ENCODE measurements at regions not wholly inside any gene's neighbourhood (a gene's known extent, or its start where the extent isn't known, plus 50 kb on each side); places are given as distances from the start of the nearest gene placed in this dataset.

GRCh38 chr6:90778417-90779203 is 191.7 kb upstream of the MAP3K7 start:
- no peak for DNase-seq (ENCODE audit: low spot score)
- intact Hi-C loops (cut with DNase I): no loop called here

GRCh38 chr6:90770778-90771177 is 183.9 kb upstream of the MAP3K7 start:
- no peak for DNase-seq (ENCODE audit: low spot score)
- intact Hi-C loops (cut with DNase I): no loop called here

GRCh38 chr6:90765895-90766294 is 179.0 kb upstream of the MAP3K7 start:
- intact Hi-C loops (cut with DNase I): no loop called here
- no peak for DNase-seq (ENCODE audit: low spot score)

- intact Hi-C loops (cut with DNase I): no loop called here
- no peak for DNase-seq (ENCODE audit: low spot score)
Measured at GRCh38 chr6:90765491-90765890, 178.6 kb upstream of the MAP3K7 start.

GRCh38 chr6:90764001-90764400 is 177.1 kb upstream of the MAP3K7 start:
- intact Hi-C loops (cut with DNase I): no loop called here

DNA sequence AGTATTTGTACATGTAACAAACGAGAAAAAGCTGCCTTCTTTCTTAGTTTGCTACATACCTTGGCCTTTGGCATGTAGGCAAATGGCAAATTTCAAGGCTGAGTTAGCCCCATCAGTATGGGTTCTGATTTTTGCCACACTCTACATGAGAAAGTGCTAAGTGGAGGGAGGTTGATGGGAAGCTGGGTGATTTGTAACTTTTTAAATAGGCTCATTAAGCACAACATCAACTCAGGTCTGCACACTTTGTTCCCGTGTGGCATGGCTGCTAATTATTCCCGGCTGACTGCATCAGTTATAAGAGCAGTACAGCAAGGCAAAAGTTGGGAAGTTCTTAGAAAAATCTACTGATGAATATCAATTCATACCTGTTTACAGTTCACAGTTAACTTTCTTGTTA is 172.8 kb upstream of the MAP3K7 start:
- DNase-seq (ENCODE audit: low spot score): no peak
- intact Hi-C loops (cut with DNase I): no loop called here

More at GRCh38 chr6:90764001-90764400, 177.1 kb upstream of the MAP3K7 start:
- DNase-seq (ENCODE audit: low spot score): no peak

DNA sequence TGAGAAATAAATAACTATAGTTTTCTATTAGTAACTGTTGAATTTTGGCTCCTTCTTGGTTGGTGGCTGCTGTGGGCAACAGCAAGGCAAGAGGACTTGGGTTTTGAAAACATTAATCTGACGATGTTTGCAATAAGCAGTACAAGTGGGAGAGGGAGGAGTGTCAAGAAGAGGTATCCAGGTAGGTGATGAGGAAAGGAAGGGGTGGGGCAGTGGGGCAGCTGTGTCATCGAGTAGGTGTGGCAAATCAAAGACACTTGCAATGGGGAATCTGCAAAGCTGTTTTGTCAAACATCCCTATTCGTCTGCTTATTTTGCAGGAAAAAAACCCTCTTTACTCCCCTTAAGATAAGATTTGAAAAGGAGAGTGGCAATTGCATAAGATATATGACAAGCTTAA is 171.9 kb upstream of the MAP3K7 start:
- no peak for DNase-seq (ENCODE audit: low spot score)
- intact Hi-C loops (cut with DNase I): no loop called here

DNA sequence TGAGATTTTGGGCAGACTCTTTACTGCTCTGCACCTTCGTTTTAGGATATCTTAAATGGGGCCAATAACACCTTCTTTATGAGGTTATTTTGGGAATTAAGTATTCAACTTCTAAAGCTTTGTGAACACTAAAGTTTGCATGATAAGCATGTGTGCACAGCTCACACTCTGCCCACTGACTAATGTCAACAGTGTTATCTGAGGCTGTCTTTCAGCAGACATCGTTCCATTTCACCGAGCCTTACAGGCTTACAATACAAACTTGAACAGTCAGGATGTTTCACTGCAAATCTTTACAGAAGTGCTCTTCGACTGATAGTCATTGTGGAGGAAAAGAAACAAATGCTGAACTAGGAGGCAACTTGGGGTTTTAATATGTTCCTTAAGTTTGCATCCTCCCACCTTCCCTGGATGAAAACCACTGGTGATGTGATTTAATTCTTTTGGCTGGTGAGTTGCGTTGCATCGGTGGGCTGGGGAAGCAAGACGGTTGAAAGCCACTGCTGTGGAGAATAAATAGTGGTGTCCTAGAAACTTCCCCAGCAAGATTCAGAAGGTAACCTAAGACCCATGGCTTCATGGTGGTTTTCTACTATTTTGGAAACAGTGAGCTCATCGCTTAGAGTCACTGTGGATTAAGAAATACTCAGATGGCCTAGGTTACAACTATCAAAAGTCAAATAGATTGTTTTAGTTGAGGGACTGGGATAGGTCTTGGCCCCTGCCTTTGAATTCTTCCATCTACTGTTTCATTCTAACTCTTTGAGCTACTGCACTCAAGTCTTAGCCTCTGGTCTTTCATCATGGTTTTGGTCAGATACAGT is 167.2 kb upstream of the MAP3K7 start:
- no peak for DNase-seq (ENCODE audit: low spot score)
- intact Hi-C loops (cut with DNase I): no loop called here

- DNase-seq (ENCODE audit: low spot score): no peak
- intact Hi-C loops (cut with DNase I): no loop called here
Measured at GRCh38 chr6:90739802-90740201, 152.9 kb upstream of the MAP3K7 start.

DNA sequence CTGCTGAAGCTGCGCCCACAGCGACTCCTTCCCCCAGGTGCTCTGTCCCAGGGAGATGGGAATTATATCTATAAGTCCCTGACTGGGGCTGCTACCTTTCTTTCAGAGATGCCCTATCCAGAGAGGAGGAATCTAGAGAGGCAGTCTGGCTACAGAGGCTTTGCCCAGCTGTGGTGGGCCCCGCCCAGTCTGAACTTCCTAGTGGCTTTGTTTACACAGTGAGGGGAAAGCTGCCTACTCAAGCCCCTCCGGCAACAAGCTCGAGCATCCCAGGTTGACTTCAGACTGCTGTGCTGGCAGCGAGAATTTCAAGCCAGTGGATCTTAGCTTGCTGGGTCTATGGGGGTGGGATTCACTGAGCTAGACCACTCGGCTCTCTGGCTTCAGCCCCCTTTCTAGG is 152.5 kb upstream of the MAP3K7 start:
- no peak for DNase-seq (ENCODE audit: low spot score)

DNA sequence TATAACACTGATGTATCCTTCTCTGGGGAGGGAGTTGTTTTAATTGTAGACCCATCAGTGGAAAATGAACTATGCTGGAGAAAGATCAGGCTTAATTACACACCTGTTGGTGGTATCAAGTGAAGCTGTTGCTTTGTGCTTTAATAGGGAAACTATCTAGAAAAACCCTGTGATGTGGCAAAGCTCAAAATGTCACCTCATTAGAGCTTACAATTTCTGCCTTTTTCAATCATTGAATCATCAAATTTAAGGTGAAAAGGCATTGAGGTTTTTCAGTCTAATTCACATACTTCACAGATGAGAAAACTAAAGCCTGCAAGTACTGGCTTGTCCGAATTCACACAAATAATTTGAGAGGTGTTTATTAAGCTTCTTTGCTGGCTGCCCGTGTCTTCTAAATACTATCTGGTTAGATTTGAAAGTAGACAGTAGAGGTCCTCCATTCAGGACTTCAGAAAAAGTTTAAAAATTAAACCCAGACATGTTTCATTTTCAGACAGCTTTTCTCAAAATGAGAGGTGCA is 143.3 kb upstream of the MAP3K7 start:
- intact Hi-C loops (cut with DNase I): no loop called here

More for the DNA sequence above, 152.5 kb upstream of the MAP3K7 start:
- intact Hi-C loops (cut with DNase I): no loop called here

DNA sequence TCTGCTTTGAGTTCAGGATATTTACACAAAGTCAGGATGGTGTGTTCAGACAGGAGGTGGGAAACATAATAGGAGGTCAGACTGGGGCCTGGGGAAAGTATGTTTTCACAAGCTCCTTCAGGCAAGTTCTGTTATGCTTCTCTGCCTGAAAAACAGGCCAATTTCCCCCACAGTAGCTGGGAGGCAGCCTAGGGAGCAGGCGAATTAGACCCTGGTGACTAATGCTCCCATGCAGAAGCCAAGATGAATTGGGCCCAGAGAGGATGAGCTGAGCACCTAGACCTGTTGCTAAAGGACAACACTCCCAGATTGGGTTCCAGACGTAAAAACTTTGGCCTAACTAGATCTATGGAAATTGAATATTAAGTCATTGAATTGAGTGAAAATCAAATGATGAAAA is 142.2 kb upstream of the MAP3K7 start:
- DNase-seq (ENCODE audit: low spot score): no peak
- intact Hi-C loops (cut with DNase I): no loop called here

More for the DNA sequence above, 143.3 kb upstream of the MAP3K7 start:
- no peak for DNase-seq (ENCODE audit: low spot score)

- intact Hi-C loops (cut with DNase I): no loop called here
- no peak for DNase-seq (ENCODE audit: low spot score)
Measured at GRCh38 chr6:90722648-90723047, 135.8 kb upstream of the MAP3K7 start.

DNA sequence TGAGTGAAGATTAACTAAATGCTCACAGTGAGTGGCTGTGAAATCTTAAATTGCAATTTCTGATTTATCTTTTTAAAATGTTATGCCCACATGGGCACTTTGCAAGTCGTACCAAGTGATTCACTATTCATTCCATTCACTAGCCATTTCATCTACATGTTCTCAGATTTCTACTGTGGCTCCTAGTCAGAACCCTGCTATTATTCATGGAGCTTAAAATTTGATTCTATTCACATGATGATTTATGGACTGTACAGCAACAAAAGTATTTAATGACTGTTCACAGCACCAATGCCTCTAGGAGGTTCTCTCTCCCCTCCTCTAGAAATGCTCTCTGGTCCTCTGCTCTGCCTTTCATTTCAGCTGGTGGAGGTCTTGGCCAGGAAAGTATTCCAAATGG is 133.5 kb upstream of the MAP3K7 start:
- DNase-seq (ENCODE audit: low spot score): no peak
- intact Hi-C loops (cut with DNase I): no loop called here

GRCh38 chr6:90719321-90720195 is 132.7 kb upstream of the MAP3K7 start:
- no peak for DNase-seq (ENCODE audit: low spot score)
- intact Hi-C loops (cut with DNase I): no loop called here

- no peak for DNase-seq (ENCODE audit: low spot score)
- intact Hi-C loops (cut with DNase I): no loop called here
Measured at GRCh38 chr6:90716376-90716775, 129.5 kb upstream of the MAP3K7 start.

GRCh38 chr6:90715093-90715655 is 128.3 kb upstream of the MAP3K7 start:
- intact Hi-C loops (cut with DNase I): no loop called here
- DNase-seq (ENCODE audit: low spot score): no peak

DNA sequence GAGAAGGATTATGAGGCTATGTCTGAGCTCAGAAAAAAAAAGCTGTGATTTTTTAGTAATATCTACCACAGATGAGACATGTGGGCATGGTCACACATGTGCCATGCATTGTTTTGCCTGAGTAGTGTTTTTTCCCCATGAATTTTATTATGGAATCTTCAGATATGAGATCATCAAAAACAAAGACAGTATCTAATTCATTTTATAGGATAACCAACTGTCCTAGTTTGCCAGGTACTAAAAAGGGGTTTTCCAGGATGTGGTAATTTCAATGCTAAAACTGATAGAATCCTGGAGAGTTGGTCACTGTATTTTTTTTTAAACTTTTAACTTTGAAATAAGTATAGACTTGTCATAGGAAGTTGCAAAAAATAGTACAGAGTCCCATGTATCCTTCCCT is 127.4 kb upstream of the MAP3K7 start:
- intact Hi-C loops (cut with DNase I): no loop called here
- no peak for DNase-seq (ENCODE audit: low spot score)

- DNase-seq (ENCODE audit: low spot score): no peak
- intact Hi-C loops (cut with DNase I): no loop called here
Measured at GRCh38 chr6:90712114-90712513, 125.2 kb upstream of the MAP3K7 start.
